Posterior vena cava (tissue), 2 donors: ENCODE measurements at regions not wholly inside any gene's neighbourhood (a gene's known extent, or its start where the extent isn't known, plus 50 kb on each side); places are given as distances from the start of the nearest gene placed in this dataset.

Experiments used
- DNase-seq: peaks from one replicate; pipeline ENCODE4 v3.0.0-alpha.2; 2020; ENCODE audit warnings: low spot score
- intact Hi-C, 2 donors: fragments of 100-400 bp; cut with DNase I; formaldehyde crosslinking; loops; one replicate each; pipeline versions ENCODE4 v1.14.1 to v1.14.2; 2022 to 2023
- donor health status: DM: yes; HTN: yes; CAD: no.
- donor health status: DM: yes; HTN: yes; CAD: no.

DNA sequence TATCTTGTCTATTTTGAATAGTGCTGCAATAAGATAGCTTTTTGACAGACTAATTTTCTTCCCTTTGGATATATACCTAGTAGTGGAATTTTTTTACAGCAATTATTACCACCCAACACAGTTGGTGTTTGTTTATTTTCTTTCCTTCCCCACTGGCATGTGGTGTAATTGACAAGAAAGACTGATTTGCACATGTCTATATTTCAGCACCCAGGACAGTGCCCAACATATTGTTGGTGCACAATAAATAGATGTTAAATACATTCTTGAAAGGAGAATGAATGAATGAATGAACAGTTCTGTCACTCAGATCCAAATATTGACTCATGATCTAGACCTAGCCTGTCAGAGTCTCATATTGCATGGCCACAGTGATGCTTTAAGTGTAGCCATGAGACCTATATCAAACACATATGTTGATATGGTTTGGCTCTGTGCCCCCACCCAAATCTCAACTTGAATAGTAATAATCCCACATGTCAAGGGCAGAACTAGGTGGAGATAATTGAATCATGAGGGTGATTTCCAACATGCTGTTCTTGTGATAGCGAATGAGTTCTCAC is 538.2 kb downstream of the NYAP2 start:
- intact Hi-C loops = no loop called here
- DNase-seq = no peak

DNA sequence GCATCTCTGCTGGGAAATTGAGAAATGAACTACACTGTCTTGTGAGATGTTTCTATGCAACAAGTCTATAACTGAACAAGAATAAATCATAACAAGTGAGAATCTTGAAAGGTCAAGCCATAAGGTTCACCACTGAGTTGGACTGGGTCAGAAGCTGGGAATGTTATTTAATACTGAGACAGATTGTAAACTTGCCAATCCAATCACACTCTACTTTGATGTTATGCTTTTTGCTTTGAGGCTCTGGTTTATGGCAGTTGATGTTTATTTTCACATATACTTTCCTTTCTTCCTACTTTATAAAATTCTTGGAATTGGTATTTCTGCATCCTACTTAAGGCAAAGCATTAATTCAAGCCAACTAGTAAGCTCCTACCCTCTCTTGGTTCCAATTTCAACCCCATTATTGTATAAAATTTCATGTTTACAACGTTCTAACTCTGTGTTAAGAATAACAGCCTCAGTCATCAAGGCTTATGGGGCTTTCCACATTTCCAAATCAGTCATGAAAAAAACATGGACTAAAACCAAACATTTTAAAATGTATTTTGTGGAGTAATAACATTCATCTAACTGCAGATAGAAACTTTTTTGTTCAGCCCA is 533.4 kb downstream of the NYAP2 start:
- intact Hi-C loops = no loop called here

DNA sequence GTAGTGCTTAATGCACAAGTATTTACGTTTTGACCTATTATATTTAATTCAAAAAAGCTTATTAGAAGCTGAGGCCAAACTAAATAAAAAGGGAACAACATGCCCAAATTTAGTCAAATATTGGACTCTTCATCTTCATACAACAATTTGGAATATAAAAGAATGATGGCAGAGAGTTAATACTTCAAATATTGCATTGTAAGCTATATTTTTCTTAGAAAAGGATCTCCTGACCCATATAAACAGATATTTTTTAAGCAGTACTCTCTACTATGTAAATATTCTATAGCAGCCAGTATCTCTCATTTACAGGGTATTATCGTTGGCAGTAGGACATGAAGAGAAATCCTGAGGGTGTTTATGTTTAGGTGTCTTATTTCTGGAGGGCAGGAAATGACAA is 531.2 kb downstream of the NYAP2 start:
- DNase-seq = no peak
- intact Hi-C loops = no loop called here

More for the DNA sequence above, 533.4 kb downstream of the NYAP2 start:
- DNase-seq = no peak

DNA sequence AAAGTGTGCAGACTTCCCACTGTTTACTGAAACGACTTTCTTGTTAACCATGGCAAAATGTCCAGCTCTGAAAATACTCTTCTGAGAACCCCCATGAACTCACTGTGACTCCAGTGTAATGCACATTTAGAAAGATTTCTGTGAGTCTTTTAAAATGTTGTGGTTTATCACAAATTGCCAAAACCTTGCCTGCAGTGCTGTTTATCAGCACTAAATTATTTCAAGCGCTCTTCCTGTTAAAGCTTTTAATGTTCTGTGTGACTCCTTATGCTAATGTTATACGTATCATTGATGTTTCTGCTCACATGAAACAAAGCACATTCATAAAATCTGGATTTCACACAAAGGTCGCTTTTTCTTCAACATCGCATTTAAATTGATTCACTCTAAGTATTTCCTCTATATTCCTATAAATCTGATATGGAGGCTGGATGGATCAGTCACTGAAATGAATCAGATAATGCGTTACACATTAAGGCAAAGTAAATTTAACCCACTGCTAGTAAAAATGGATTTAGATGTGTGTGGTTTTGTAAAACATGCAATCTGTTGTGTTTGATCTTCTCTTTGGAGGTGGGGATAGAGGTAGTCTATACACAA is 521.2 kb downstream of the NYAP2 start:
- intact Hi-C loops = no loop called here
- no peak for DNase-seq

DNA sequence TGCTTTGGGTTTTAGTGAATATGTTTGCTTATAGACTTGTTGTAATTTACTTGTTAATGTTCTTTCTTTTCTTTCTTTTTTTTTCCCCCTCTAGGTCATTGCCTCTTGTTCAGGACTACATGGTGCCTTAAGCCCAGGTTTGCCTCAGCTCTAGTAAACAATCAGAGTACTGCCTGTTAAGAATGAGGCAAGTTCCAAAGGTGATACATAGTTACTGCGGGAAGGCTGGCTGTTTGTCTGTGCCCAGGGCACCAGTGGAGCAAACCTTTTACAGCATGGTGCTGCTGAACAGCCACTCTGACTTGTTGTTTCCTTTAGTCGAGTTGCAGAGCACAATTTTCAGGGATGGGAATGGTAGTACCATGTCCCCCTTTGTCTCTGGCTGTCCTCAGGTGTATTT is 517.2 kb downstream of the NYAP2 start:
- no peak for DNase-seq
- intact Hi-C loops = no loop called here

DNA sequence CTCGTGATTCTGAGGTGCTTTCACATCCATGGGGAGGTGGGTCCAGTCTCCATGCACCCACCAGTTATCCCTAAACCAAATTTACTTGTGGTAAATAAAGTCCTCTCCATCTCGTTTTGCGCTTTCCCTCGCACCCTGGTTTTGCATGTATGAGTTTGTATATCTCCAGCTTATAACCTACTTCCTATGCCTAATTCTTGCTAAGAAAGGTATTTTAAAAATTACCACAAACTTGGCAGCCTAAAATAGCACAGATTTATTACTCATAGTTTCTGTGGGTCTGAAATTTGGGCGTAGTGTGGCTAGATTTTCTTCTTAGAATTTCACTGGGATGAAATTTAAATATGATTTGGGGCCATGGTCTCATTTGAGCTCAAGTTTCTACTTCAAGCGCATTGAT is 511.5 kb downstream of the NYAP2 start:
- intact Hi-C loops = no loop called here

GRCh38 chr2:225895126-225895525 is 495.6 kb downstream of the NYAP2 start:
- intact Hi-C loops = loop anchor here in 1 of 2 donors (5.0 kb wide), 1 partner anchor 907 kb away; no protein-coding TSS in a partner anchor
- no peak for DNase-seq

More for the DNA sequence above, 511.5 kb downstream of the NYAP2 start:
- DNase-seq = no peak

DNA sequence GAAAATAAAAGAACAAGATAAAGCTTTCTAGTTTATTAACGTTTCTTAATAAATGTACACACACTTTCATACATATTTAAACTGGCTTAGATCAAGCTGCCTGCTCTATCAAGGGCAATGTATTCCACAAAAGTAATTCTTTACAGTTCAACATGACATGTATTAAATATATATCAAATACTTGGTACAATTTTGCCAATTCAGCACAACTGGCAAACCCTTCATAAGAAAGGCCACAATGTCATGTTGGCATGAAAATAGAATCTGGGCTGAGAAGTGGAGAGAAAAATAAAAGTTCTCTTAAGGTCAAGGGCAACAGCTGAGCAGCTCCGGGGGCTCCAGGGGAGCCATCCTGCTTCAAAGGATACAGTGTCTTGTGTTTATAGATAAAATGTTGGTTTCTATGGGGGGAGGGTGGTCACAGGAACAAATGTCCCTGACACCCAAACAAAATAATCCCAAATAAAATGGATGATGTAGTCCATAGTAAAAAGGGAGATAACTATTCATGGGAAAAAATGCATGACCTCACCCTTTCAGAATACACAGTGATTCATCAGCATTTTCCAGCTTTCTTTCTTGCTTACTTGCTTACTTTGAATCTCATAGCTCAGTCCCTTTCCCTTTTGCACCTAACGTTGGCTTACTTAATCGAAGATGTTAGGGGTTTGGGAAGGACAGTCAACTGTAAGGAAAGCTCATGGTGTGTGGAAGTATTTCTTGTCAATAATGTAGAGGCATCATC is 494.9 kb downstream of the NYAP2 start:
- intact Hi-C loops = no loop called here
- no peak for DNase-seq

GRCh38 chr2:225893151-225893550 is 493.6 kb downstream of the NYAP2 start:
- intact Hi-C loops = no loop called here

DNA sequence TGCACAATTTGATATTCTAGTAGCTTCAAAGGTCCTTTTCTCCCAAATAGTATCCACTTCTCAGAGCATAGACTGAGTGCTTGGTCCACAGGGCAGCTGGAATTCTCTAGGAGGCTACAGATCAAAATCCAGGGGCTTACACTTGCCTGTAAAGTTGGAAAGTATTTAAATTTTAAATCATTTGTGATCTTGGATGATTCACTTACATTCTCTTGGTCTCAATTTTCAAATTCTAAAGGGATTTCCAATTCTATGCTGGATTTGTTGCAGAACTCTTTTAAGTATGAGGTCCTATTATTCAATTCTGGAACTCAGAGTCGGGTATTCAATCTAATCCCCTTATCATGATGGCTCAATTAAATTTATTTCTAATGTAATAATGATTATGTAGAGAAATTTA is 492.3 kb downstream of the NYAP2 start:
- intact Hi-C loops = no loop called here
- DNase-seq = no peak

More at GRCh38 chr2:225893151-225893550, 493.6 kb downstream of the NYAP2 start:
- DNase-seq = no peak

- DNase-seq = no peak
- intact Hi-C loops = no loop called here
Measured at GRCh38 chr2:225891013-225891412, 491.5 kb downstream of the NYAP2 start.

GRCh38 chr2:225889452-225889851 is 489.9 kb downstream of the NYAP2 start:
- intact Hi-C loops = loop anchor here in 1 of 2 donors (10.0 kb wide), 1 partner anchor 915 kb away; no protein-coding TSS in a partner anchor
- DNase-seq = no peak

DNA sequence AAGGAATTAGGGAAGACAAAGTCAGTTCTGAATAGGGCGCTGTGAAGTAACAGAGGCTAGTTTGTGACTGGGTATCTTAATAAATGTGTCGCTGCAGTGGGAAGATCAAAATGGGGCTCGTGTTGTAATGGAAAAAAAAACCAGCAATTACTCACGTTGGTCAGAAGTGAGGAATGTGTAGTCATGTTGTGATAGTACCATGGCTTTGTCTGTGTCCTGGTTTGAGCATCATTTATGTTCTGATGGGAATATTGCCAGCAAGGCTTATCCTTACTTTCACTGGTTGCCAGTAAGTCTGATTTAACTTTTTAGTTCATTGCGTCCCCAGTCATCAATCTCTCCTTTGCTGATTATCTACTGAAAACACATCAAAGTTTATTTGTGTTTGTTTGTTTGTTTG is 467.6 kb downstream of the NYAP2 start:
- intact Hi-C loops = loop anchor here in 1 of 2 donors (5.0 kb wide), 1 partner anchor 530 kb away; no protein-coding TSS in a partner anchor
- no peak for DNase-seq

DNA sequence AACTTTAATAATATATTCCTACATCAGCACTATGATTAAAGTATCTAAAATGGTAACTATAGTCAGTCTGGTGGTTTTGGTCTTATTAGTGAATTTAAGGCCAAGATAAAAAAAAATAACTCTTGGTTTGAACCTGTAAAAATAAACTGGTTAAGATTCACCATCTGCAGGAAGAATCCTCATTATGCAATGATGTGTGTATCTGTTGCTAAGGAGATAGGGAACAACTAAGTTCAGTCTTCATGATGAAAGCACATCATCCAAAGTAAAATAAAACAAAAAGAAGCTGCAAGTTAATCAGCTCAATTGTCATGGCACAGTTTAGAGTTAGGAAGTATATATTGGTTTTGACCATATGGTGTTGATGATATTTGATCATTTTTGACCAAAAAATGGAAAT is 466.0 kb downstream of the NYAP2 start:
- DNase-seq = no peak
- intact Hi-C loops = loop anchor here in 1 of 2 donors (5.0 kb wide), 1 partner anchor 532 kb away; no protein-coding TSS in a partner anchor

- no peak for DNase-seq
- intact Hi-C loops = no loop called here
Measured at GRCh38 chr2:225864394-225864793, 464.9 kb downstream of the NYAP2 start.

DNA sequence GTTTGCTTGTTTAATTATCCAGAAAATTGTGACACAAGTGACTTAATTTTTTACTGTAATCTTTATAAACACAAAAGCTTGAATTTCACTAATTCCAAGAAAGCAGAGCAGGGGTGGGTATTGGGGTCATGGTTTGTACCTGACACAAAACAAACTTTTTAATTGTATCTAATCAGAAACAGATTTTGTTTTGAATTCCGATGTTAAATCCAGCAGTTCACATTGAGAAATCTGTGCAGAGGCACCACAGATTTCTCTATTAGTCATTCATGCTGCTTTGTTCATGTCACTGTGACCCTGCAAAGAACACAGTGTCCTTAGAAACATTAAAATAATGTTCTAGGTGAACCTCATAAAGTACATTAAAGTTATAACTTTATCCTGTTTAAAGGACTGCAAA is 443.4 kb downstream of the NYAP2 start:
- intact Hi-C loops = no loop called here
- no peak for DNase-seq

DNA sequence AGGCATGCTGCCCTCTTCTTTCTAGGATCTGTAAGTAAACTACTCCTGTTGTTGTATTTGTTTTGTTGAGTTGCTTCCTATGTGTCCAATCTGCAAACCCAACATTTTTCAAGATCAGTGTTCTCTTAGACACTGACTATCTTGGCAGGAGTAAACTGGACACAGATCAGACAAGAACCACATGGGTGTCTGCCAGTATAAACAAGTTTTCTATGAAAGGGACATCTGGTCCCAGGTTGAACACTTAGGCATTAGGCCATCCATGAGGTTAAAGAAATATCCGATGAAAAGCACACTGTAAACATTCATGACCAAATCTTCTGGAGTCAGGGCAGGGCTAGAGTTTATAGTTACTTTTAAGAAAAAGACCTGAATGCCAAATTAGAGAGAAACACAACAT is 441.8 kb downstream of the NYAP2 start:
- DNase-seq = no peak
- intact Hi-C loops = no loop called here

DNA sequence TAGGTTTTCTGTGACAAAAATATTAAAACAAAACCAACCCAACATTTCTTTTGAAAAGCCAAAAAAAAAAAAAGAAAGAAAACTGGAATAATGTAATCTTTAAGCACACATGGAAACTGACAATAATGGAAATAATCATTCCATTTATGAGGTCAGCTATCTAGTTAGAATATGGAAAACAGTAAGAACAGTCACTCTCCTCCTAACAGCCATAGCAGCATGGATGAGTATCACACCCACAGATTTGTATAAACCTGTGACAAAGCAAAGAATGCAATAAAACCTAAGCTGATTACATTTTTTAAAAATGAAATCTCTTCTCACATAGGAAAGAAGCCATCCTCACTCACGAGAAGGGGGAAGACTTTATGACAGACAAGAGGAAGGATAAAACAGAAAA is 437.8 kb downstream of the NYAP2 start:
- no peak for DNase-seq
- intact Hi-C loops = no loop called here

DNA sequence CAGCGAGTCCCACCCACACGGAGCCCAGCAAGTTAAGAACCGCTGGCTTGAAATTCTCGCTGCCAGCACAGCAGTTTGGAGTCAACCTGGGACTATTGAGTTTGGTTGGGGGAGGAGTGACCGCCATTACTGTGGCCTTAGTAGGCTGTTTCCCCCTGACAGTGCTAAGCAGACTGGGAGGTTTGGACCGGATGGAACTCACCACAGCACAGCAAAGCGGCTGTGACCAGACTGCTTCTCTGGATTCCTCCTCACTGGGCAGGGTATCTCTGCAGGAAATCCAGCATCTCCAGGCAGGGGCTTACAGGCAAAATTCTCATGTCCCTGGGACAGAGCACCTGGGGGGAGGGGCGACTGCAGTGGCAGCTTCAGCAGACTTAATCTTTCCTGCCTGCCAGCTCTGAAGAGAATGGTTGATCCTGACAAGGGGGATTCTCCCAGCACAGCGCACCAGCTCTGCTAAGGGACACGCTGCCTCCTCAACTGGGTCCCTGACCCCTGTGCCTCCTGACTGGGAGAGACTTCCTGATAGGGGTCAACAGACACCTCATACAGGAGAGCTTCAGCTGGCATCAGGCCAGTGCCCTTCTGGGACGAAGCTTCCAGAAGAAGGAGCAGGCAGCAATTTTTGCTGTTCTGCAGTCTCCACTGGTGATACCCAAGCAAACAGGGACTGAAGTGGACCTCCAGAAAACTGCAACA is 425.4 kb downstream of the NYAP2 start:
- peak; percentile 62 for DNase-seq
- intact Hi-C loops = no loop called here

- intact Hi-C loops = no loop called here
- no peak for DNase-seq
Measured at GRCh38 chr2:225821351-225821750, 421.8 kb downstream of the NYAP2 start.
